HUES48 (cell line): ENCODE measurements at regions not wholly inside any gene's neighbourhood (a gene's known extent, or its start where the extent isn't known, plus 50 kb on each side); places are given as distances from the start of the nearest gene placed in this dataset.
"Not testable (repeated sequence)": the region's sequence is repeated elsewhere in the genome, so short reads cannot be mapped to it uniquely, and the experiment has no call there.

Experiments
- H3K27ac ChIP-seq: one replicate; pipeline ENCODE4 v1.7.0; 2013; ENCODE audit warnings: low read depth, low read length, inconsistent platforms
- H3K27me3 ChIP-seq: 2 replicates; pipeline ENCODE4 v1.6.1; 2013; ENCODE audit warnings: mild to moderate bottlenecking, low read length; ENCODE audit not compliant: control insufficient read depth, insufficient read depth
- H3K36me3 ChIP-seq: 2 replicates; pipeline ENCODE4 v1.6.1; 2013; ENCODE audit warnings: low read length; ENCODE audit not compliant: control insufficient read depth, insufficient read depth
- H3K4me1 ChIP-seq: 2 replicates; pipeline ENCODE4 v1.6.1; 2013; ENCODE audit warnings: mild to moderate bottlenecking, low read length; ENCODE audit not compliant: control insufficient read depth, insufficient read depth
- H3K4me3 ChIP-seq: 2 replicates; pipeline ENCODE4 v1.5.1; 2013; ENCODE audit warnings: mild to moderate bottlenecking, low read depth, low read length
- H3K9ac ChIP-seq: 2 replicates; pipeline ENCODE4 v1.6.1; 2013; ENCODE audit warnings: mild to moderate bottlenecking, low read depth, low read length, moderate library complexity
- H3K9me3 ChIP-seq: 2 replicates; pipeline ENCODE4 v1.6.1; 2013; ENCODE audit warnings: low read length; ENCODE audit not compliant: control insufficient read depth, insufficient read depth

DNA sequence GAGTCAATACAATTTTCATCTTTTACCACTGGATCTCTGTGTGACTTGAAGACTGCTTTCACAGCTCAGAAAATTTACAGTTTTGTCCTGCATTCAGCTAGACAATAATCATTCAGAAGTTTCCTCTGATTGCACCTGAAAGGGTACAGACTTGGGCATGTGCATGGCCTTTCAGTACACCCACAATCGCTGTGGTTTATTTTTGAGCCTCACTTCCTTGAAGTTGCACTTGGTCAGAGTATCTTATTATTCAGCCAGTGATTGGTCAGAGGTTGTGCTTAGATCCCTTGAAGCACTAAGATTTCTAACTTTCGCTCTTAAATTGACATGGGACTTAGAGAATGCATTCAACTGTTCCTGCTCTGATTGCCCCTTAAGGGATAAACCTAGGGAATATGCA lies 508.2 kb downstream of the FAM181B start:
- Histone ChIP-seq H3K36me3 (no peaks in the 10 kb centered on the region), H3K4me1 (no peaks in the 10 kb centered on the region), H3K9me3 (no peaks in the 10 kb centered on the region), H3K4me3 (no peak overlapping the region), H3K9ac (no peak overlapping the region), H3K27me3 (no peaks in the 10 kb centered on the region), H3K27ac (no peak overlapping the region)

DNA sequence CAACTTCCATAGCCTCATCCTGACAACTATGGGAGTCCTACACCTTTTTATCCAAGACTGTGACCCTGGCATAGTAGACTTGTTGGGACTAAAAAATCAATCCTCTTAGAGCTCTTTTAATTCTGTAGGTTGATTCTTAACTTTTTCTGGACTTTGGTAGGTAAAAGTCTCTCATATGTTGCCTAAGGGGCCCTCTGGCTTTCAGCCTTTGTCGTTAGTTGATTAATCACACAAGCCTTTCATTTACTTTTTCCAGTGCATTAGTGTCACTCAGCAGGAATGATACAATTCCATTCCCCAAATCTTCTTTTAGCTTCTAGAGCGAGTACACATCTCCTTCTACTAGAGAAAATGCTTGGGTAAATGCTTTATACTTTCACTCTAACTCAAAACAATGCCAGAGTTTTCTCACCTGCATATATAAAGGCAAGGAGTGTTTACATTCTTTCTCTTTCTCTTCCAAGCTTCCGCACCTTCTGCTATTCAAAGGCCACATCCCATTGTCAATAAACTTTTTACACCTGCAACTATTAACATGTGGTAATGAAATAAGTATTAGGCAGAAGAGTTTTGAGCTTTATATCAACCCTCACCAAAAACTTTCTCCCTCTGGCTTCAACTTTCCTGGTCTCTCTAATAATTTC lies 516.6 kb downstream of the FAM181B start:
- H3K9me3 ChIP-seq, result no peaks in the 10 kb centered on the region
- H3K36me3 ChIP-seq, result no peaks in the 10 kb centered on the region
- H3K9ac ChIP-seq, result no peak overlapping the region
- H3K27ac ChIP-seq, result peak overlapping the region; percentile 26
- H3K4me3 ChIP-seq, result no peak overlapping the region
- H3K4me1 ChIP-seq, result peaks cover 18% of the 10 kb centered on the region
- H3K27me3 ChIP-seq, result no peaks in the 10 kb centered on the region

DNA sequence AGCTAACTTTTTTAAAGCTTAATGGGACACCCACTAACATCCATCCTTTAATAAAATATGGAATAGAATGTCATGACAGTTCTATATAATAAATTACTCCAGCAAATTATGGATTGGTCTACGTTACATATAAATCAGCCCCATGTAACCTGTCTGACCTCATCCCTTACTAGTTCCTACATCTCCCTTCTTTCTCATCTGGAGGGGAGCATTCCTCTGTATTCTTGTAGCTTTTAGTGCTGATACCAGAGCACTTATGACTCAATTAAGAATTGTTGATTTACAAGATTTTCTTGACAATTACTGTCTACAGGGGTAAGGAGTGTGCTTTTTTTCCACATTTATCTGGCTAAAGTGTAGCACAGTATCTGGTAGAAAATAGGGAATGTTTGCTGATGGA lies 523.7 kb downstream of the FAM181B start:
- no peaks in the 10 kb centered on the region for H3K27me3 ChIP-seq
- no peaks in the 10 kb centered on the region for H3K9me3 ChIP-seq
- no peak overlapping the region for H3K9ac ChIP-seq
- H3K36me3 ChIP-seq, result no peaks in the 10 kb centered on the region
- H3K4me3 ChIP-seq, result no peak overlapping the region
- no peaks in the 10 kb centered on the region for H3K4me1 ChIP-seq
- H3K27ac ChIP-seq, result no peak overlapping the region

DNA sequence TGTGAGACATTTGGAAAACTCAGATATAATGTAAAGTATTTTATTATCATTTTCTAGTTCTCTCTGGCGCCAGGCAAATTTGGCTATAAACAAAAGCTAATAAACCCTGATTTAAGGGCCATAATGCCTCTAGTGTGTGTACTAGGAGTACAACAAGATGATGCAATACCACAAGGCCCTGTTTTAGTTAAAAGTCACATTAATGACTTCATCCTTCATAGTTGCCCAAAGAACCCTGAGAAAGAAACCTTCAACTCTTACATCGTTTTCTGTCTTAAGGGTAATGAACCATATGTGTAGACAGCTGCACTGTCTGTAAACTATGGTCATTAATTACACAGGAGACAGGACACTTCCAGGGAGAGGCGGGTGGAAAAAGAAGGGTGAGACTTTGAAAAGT lies 538.4 kb downstream of the FAM181B start:
- Histone ChIP-seq H3K4me3 (no peak overlapping the region), H3K9ac (no peak overlapping the region), H3K9me3 (no peaks in the 10 kb centered on the region), H3K27me3 (no peaks in the 10 kb centered on the region), H3K4me1 (no peaks in the 10 kb centered on the region), H3K36me3 (no peaks in the 10 kb centered on the region), H3K27ac (no peak overlapping the region)

DNA sequence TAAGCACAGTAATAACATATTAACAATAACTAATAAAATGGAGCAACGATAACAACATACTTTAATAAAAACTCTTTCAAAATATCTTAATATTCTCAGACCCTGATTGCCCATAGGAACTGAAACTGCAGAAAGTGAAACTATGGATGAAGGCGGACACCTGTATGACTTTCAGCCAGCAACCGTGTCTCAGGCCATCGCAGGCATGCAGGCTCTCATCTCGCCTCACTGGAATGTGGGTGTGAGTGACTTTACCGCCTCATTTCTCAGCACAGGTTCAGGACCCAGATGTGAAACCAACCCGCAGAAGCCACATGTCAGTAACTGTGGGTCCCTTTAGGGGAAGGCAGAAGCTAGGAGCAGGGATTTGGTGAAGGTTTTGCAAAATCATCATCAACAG lies 539.1 kb downstream of the FAM181B start:
- H3K27ac ChIP-seq, result no peak overlapping the region
- H3K4me3 ChIP-seq, result no peak overlapping the region
- H3K9me3 ChIP-seq, result no peaks in the 10 kb centered on the region
- no peaks in the 10 kb centered on the region for H3K27me3 ChIP-seq
- no peaks in the 10 kb centered on the region for H3K4me1 ChIP-seq
- no peaks in the 10 kb centered on the region for H3K36me3 ChIP-seq
- H3K9ac ChIP-seq, result no peak overlapping the region

DNA sequence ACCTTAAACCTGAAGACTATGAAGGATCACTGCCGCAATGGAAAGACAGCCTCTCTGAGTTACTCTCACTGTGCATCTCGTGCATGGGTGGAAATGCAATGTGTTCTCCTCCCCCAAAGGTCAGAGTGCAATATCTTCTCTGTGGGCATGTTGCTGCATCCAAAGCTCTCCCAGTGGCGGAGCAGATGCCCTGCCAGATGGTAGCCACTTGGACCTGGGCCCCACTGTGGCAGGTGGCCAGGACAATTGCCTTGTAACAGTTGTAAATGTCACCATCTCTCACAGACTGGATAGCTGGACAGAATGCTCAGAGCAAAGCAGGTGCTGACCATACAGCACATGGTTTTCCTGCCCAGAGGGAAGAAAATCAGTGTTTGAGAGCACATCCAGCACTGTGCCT lies 542.0 kb downstream of the FAM181B start:
- Histone ChIP-seq H3K9ac (no peak overlapping the region), H3K27ac (no peak overlapping the region), H3K4me1 (no peaks in the 10 kb centered on the region), H3K36me3 (no peaks in the 10 kb centered on the region), H3K4me3 (no peak overlapping the region), H3K27me3 (no peaks in the 10 kb centered on the region), H3K9me3 (no peaks in the 10 kb centered on the region)

DNA sequence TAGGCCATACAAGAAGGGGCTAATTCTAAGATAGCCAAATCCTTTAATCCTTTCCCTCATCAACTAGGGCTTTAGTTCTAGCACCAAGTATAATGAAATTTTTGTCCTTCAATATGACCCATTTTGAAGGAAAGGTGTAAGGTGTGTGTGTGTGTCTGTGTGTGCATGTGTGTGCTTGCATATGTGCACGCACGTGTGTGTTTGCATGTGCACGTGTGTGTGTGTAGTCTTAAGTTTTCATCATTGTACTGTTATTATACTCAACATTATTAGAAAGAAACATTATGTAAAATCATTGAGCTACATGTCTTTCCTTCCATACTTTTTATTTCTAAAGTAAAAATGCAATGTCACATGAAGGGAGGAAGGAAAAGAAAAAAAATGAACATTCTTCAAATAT lies 547.7 kb downstream of the FAM181B start:
- peaks cover 2% of the 10 kb centered on the region for H3K9me3 ChIP-seq
- H3K4me1 ChIP-seq, result no peaks in the 10 kb centered on the region
- H3K9ac ChIP-seq, result no peak overlapping the region
- H3K36me3 ChIP-seq, result no peaks in the 10 kb centered on the region
- no peak overlapping the region for H3K4me3 ChIP-seq
- H3K27me3 ChIP-seq, result no peaks in the 10 kb centered on the region
- no peak overlapping the region for H3K27ac ChIP-seq

DNA sequence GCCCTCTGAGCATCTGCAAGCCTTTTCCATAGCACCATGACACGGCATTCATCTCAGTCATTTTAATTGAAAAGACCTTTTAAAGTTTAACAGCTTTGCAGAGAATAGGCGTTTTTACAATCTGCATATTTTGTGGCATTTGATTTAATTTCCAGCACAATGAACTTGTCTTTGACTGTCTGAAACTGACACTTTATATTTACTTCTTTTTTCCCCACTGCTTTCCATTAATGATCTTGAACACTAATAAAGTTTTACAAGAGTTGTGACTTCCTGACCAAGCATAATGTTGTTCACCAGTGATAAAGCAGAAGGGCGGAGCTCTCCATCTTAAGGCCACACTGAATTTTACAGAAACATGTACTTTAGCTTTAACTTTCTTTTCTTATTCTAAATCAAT lies 548.7 kb downstream of the FAM181B start:
- no peak overlapping the region for H3K9ac ChIP-seq
- no peaks in the 10 kb centered on the region for H3K36me3 ChIP-seq
- no peaks in the 10 kb centered on the region for H3K4me1 ChIP-seq
- no peak overlapping the region for H3K27ac ChIP-seq
- peaks cover 7% of the 10 kb centered on the region for H3K9me3 ChIP-seq
- H3K27me3 ChIP-seq, result no peaks in the 10 kb centered on the region
- H3K4me3 ChIP-seq, result no peak overlapping the region

DNA sequence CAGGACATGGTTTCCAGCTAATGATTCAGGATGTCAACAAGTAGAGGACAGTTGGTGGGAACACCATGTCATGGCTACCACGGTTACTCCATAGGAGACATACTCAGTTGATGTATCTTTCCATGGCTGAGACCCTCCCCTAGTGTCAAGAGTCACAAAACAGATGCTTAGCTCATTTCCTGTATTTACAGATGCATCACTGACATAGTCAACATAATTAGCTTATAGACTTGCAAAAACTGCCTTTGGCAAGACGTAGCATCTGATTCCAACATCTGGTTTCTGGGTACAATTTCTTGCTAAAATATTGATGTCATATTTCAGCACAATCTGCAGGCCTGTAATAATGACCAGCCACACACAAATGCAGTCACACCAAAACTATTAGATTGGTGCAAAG lies 550.3 kb downstream of the FAM181B start:
- Histone ChIP-seq H3K36me3 (no peaks in the 10 kb centered on the region), H3K27me3 (no peaks in the 10 kb centered on the region), H3K27ac (no peak overlapping the region), H3K4me1 (no peaks in the 10 kb centered on the region), H3K4me3 (no peak overlapping the region), H3K9me3 (peaks cover 7% of the 10 kb centered on the region), H3K9ac (no peak overlapping the region)

DNA sequence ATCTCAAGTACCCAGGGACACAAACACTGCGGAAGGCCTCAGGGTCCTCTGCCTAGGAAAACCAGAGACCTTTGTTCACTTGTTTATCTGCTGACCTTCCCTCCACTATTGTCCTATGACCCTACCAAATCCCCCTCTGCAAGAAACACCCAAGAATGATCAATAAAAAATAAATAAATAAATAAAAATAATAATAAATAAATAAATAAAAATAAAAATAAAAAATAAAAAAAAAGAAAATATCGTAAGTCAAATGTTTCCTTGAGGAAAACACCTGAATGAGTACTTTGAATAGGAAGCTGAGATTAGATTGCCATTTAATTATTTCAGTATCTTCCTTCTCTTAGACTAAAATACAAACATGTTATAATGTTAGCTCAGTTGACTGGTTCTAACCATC lies 551.0 kb downstream of the FAM181B start:
- not testable (repeated sequence) for H3K27me3 ChIP-seq, H3K36me3 ChIP-seq, H3K9me3 ChIP-seq, H3K4me1 ChIP-seq, H3K4me3 ChIP-seq, H3K9ac ChIP-seq, H3K27ac ChIP-seq

DNA sequence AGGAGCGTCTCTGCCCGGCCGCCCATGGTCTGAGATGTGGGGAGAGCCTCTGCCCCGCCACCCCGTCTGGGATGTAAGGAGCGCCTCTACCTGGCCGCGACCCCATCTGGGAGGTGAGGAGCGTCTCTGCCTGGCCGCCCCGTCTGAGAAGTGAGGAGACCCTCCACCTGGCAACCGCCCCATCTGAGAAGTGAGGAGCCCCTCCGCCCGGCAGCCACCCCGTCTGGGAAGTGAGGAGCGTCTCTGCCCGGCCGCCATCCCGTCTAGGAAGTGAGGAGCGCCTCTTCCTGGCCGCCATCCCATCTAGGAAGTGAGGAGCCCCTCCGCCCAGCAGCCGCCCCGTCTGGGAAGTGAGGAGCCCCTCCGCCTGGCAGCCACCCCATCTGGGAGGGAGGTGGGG lies 551.9 kb downstream of the FAM181B start:
- H3K9ac ChIP-seq, H3K27ac ChIP-seq, H3K4me1 ChIP-seq, H3K36me3 ChIP-seq, H3K27me3 ChIP-seq, H3K4me3 ChIP-seq, H3K9me3 ChIP-seq: not testable (repeated sequence)

DNA sequence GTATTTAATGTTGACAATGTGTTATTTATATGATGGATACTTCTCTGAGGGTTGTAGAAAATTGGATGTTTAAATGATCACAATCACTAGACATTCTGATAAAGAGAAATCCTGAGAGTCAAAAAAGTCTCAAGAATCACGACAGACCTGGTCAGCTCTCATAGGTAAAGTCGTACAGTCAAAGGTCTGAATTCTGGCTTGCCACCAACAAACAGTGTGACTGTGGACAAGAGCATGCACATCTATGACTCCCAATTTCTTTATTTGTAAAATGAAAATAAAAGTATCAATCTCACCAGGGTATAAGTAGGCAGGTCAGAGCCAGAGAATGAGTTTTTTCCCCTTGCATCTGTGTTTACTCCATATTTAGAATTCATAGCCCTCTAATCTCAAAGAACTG lies 556.7 kb downstream of the FAM181B start:
- H3K9ac ChIP-seq, result no peak overlapping the region
- H3K36me3 ChIP-seq, result no peaks in the 10 kb centered on the region
- H3K27ac ChIP-seq, result no peak overlapping the region
- H3K27me3 ChIP-seq, result no peaks in the 10 kb centered on the region
- peaks cover 7% of the 10 kb centered on the region for H3K9me3 ChIP-seq
- no peaks in the 10 kb centered on the region for H3K4me1 ChIP-seq
- H3K4me3 ChIP-seq, result no peak overlapping the region
